HEK293T (cell line): ENCODE measurements at regions not wholly inside any gene's neighbourhood (a gene's known extent, or its start where the extent isn't known, plus 50 kb on each side); places are given as distances from the start of the nearest gene placed in this dataset.

Source experiments
- FOXK2 ChIP-seq: fragments of 450-650 bp; IDR thresholded peaks from 2 replicates; pipeline ENCODE4 v1.6.1; 2016; ENCODE audit warnings: mild to moderate bottlenecking
- FOXM1 ChIP-seq: fragments of 450-650 bp; IDR thresholded peaks from 2 replicates; pipeline ENCODE4 v1.6.1; 2017; ENCODE audit warnings: mild to moderate bottlenecking, borderline replicate concordance

- TF ChIP-seq FOXM1: no peak
- no peak for TF ChIP-seq FOXK2
Observed at GRCh38 chr6:114945392-114945791, 602.6 kb upstream of the HS3ST5 start.
